ENCODE measurements at regions not wholly inside any gene's neighbourhood (a gene's known extent, or its start where the extent isn't known, plus 50 kb on each side); places are given as distances from the start of the nearest gene placed in this dataset.

GRCh38 chr11:31987118-31988005 is 103.5 kb upstream of the RCN1 start:
- no peaks in the 10 kb centered on the region for H3K4me1 ChIP-seq (ENCODE audit: insufficient read depth)
- 9% methylated on average over 64 of the region's 64 CpGs for WGBS
- H3K27ac ChIP-seq (ENCODE audit: low read depth): no peak overlapping the region
- H3K36me3 ChIP-seq (ENCODE audit: insufficient read depth): no peaks in the 10 kb centered on the region
- no peak overlapping the region for H3K4me3 ChIP-seq (ENCODE audit: low read depth, low read length)
- no peak for DNase-seq (ENCODE audit: extremely low spot score)

- H3K27ac ChIP-seq (ENCODE audit: low read depth): no peak overlapping the region
- H3K36me3 ChIP-seq (ENCODE audit: insufficient read depth): no peaks in the 10 kb centered on the region
- WGBS: 70% methylated on average over 10 of the region's 10 CpGs
- no peak overlapping the region for H3K4me3 ChIP-seq (ENCODE audit: low read depth, low read length)
- no peaks in the 10 kb centered on the region for H3K4me1 ChIP-seq (ENCODE audit: insufficient read depth)
- DNase-seq (ENCODE audit: extremely low spot score): no peak
These were observed 104.5 kb upstream of the RCN1 start for GRCh38 chr11:31986201-31986889.

- DNase-seq (ENCODE audit: extremely low spot score): no peak
- H3K4me3 ChIP-seq (ENCODE audit: low read depth, low read length): no peak overlapping the region
- H3K4me1 ChIP-seq (ENCODE audit: insufficient read depth): no peaks in the 10 kb centered on the region
- H3K27ac ChIP-seq (ENCODE audit: low read depth): no peak overlapping the region
- WGBS: 89% methylated on average over 1 of the region's 1 CpG
- H3K36me3 ChIP-seq (ENCODE audit: insufficient read depth): no peaks in the 10 kb centered on the region
These were observed 109.4 kb upstream of the RCN1 start for GRCh38 chr11:31981457-31981856.

- no peak for DNase-seq (ENCODE audit: extremely low spot score)
- Histone ChIP-seq H3K27ac (ENCODE audit: low read depth) (no peak overlapping the region), H3K36me3 (ENCODE audit: insufficient read depth) (no peaks in the 10 kb centered on the region), H3K4me1 (ENCODE audit: insufficient read depth) (no peaks in the 10 kb centered on the region), H3K4me3 (ENCODE audit: low read depth, low read length) (no peak overlapping the region)
- 31% methylated on average over 4 of the region's 4 CpGs for WGBS
These were observed 113.5 kb upstream of the RCN1 start for GRCh38 chr11:31977343-31977742.

- Histone ChIP-seq H3K4me1 (ENCODE audit: insufficient read depth) (no peaks in the 10 kb centered on the region), H3K4me3 (ENCODE audit: low read depth, low read length) (no peak overlapping the region), H3K36me3 (ENCODE audit: insufficient read depth) (no peaks in the 10 kb centered on the region), H3K27ac (ENCODE audit: low read depth) (no peak overlapping the region)
- DNase-seq (ENCODE audit: extremely low spot score): no peak
- WGBS: 72% methylated on average over 5 of the region's 5 CpGs
These were observed 116.3 kb upstream of the RCN1 start for GRCh38 chr11:31974366-31975136.

GRCh38 chr11:31973172-31973571 is 117.7 kb upstream of the RCN1 start:
- Histone ChIP-seq H3K4me3 (ENCODE audit: low read depth, low read length) (no peak overlapping the region), H3K36me3 (ENCODE audit: insufficient read depth) (no peaks in the 10 kb centered on the region), H3K27ac (ENCODE audit: low read depth) (no peak overlapping the region), H3K4me1 (ENCODE audit: insufficient read depth) (no peaks in the 10 kb centered on the region)
- 77% methylated on average over 4 of the region's 4 CpGs for WGBS
- no peak for DNase-seq (ENCODE audit: extremely low spot score)

GRCh38 chr11:31972623-31973022 is 118.3 kb upstream of the RCN1 start:
- no peaks in the 10 kb centered on the region for H3K4me1 ChIP-seq (ENCODE audit: insufficient read depth)
- H3K27ac ChIP-seq (ENCODE audit: low read depth): no peak overlapping the region
- 78% methylated on average over 5 of the region's 5 CpGs for WGBS
- DNase-seq (ENCODE audit: extremely low spot score): no peak
- H3K36me3 ChIP-seq (ENCODE audit: insufficient read depth): no peaks in the 10 kb centered on the region
- H3K4me3 ChIP-seq (ENCODE audit: low read depth, low read length): no peak overlapping the region

- H3K4me1 ChIP-seq (ENCODE audit: insufficient read depth): no peaks in the 10 kb centered on the region
- H3K27ac ChIP-seq (ENCODE audit: low read depth): no peak overlapping the region
- no peak for DNase-seq (ENCODE audit: extremely low spot score)
- H3K4me3 ChIP-seq (ENCODE audit: low read depth, low read length): no peak overlapping the region
- H3K36me3 ChIP-seq (ENCODE audit: insufficient read depth): no peaks in the 10 kb centered on the region
- 48% methylated on average over 6 of the region's 6 CpGs for WGBS
These were observed 121.5 kb upstream of the RCN1 start for GRCh38 chr11:31969359-31969702.

- Histone ChIP-seq H3K36me3 (ENCODE audit: insufficient read depth) (no peaks in the 10 kb centered on the region), H3K4me1 (ENCODE audit: insufficient read depth) (no peaks in the 10 kb centered on the region), H3K4me3 (ENCODE audit: low read depth, low read length) (no peak overlapping the region), H3K27ac (ENCODE audit: low read depth) (no peak overlapping the region)
- no peak for DNase-seq (ENCODE audit: extremely low spot score)
- WGBS: 45% methylated on average over 13 of the region's 13 CpGs
These were observed 122.2 kb upstream of the RCN1 start for GRCh38 chr11:31968461-31969358.

- Histone ChIP-seq H3K4me3 (ENCODE audit: low read depth, low read length) (no peak overlapping the region), H3K27ac (ENCODE audit: low read depth) (no peak overlapping the region), H3K36me3 (ENCODE audit: insufficient read depth) (no peaks in the 10 kb centered on the region), H3K4me1 (ENCODE audit: insufficient read depth) (no peaks in the 10 kb centered on the region)
- no peak for DNase-seq (ENCODE audit: extremely low spot score)
- 83% methylated on average over 7 of the region's 7 CpGs for WGBS
These were observed 123.3 kb upstream of the RCN1 start for GRCh38 chr11:31967404-31968130.

- H3K27ac ChIP-seq (ENCODE audit: low read depth): no peak overlapping the region
- 77% methylated on average over 9 of the region's 9 CpGs for WGBS
- H3K4me3 ChIP-seq (ENCODE audit: low read depth, low read length): no peak overlapping the region
- no peaks in the 10 kb centered on the region for H3K36me3 ChIP-seq (ENCODE audit: insufficient read depth)
- DNase-seq (ENCODE audit: extremely low spot score): no peak
- H3K4me1 ChIP-seq (ENCODE audit: insufficient read depth): no peaks in the 10 kb centered on the region
These were observed 124.0 kb upstream of the RCN1 start for GRCh38 chr11:31966846-31967245.

- Histone ChIP-seq H3K4me1 (ENCODE audit: insufficient read depth) (no peaks in the 10 kb centered on the region), H3K4me3 (ENCODE audit: low read depth, low read length) (no peak overlapping the region), H3K27ac (ENCODE audit: low read depth) (no peak overlapping the region), H3K36me3 (ENCODE audit: insufficient read depth) (no peaks in the 10 kb centered on the region)
- WGBS: 65% methylated on average over 3 of the region's 3 CpGs
- no peak for DNase-seq (ENCODE audit: extremely low spot score)
These were observed 126.7 kb upstream of the RCN1 start for GRCh38 chr11:31964181-31964580.
